ENCODE measurements at regions not wholly inside any gene's neighbourhood (a gene's known extent, or its start where the extent isn't known, plus 50 kb on each side); places are given as distances from the start of the nearest gene placed in this dataset.
A peak's percentile ranks its signal among the peaks of the same experiment; 100 is the strongest.

GRCh38 chr2:498493-499178 lies 178.6 kb downstream of the TMEM18 start:
- ChIA-PET CTCF (ENCODE audit: low intra/inter-chr PET ratio, low total read pairs) (no interaction called here), POLR2A (no interaction called here)
- H4K20me1 ChIP-seq (ENCODE audit: insufficient read depth, low read length), result no peaks in the 10 kb centered on the region
- H3K79me2 ChIP-seq (ENCODE audit: insufficient read depth, low read length), result no peaks in the 10 kb centered on the region
- DNase-seq (ENCODE audit: low spot score) (no peak), ATAC-seq (no peak), FAIRE-seq (no peak)
- TF ChIP-seq, protein P1, sequence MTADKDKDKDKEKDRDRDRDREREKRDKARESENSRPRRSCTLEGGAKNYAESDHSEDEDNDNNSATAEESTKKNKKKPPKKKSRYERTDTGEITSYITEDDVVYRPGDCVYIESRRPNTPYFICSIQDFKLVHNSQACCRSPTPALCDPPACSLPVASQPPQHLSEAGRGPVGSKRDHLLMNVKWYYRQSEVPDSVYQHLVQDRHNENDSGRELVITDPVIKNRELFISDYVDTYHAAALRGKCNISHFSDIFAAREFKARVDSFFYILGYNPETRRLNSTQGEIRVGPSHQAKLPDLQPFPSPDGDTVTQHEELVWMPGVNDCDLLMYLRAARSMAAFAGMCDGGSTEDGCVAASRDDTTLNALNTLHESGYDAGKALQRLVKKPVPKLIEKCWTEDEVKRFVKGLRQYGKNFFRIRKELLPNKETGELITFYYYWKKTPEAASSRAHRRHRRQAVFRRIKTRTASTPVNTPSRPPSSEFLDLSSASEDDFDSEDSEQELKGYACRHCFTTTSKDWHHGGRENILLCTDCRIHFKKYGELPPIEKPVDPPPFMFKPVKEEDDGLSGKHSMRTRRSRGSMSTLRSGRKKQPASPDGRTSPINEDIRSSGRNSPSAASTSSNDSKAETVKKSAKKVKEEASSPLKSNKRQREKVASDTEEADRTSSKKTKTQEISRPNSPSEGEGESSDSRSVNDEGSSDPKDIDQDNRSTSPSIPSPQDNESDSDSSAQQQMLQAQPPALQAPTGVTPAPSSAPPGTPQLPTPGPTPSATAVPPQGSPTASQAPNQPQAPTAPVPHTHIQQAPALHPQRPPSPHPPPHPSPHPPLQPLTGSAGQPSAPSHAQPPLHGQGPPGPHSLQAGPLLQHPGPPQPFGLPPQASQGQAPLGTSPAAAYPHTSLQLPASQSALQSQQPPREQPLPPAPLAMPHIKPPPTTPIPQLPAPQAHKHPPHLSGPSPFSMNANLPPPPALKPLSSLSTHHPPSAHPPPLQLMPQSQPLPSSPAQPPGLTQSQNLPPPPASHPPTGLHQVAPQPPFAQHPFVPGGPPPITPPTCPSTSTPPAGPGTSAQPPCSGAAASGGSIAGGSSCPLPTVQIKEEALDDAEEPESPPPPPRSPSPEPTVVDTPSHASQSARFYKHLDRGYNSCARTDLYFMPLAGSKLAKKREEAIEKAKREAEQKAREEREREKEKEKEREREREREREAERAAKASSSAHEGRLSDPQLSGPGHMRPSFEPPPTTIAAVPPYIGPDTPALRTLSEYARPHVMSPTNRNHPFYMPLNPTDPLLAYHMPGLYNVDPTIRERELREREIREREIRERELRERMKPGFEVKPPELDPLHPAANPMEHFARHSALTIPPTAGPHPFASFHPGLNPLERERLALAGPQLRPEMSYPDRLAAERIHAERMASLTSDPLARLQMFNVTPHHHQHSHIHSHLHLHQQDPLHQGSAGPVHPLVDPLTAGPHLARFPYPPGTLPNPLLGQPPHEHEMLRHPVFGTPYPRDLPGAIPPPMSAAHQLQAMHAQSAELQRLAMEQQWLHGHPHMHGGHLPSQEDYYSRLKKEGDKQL (CRISPR knock-in tag; IDR thresholded peaks at IDR 0.05; ENCODE audit: low read depth), result no peak
- TF ChIP-seq, protein P2, sequence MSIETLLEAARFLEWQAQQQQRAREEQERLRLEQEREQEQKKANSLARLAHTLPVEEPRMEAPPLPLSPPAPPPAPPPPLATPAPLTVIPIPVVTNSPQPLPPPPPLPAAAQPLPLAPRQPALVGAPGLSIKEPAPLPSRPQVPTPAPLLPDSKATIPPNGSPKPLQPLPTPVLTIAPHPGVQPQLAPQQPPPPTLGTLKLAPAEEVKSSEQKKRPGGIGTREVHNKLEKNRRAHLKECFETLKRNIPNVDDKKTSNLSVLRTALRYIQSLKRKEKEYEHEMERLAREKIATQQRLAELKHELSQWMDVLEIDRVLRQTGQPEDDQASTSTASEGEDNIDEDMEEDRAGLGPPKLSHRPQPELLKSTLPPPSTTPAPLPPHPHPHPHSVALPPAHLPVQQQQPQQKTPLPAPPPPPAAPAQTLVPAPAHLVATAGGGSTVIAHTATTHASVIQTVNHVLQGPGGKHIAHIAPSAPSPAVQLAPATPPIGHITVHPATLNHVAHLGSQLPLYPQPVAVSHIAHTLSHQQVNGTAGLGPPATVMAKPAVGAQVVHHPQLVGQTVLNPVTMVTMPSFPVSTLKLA (IDR thresholded peaks at IDR 0.05), result peak; percentile 97
- TF ChIP-seq ZNF576 (CRISPR knock-in tag; IDR thresholded peaks at IDR 0.05), result no peak
- no peak overlapping the region for H3K9ac ChIP-seq (ENCODE audit: insufficient read depth, low read depth, low read length)
- no peaks in the 10 kb centered on the region for H3K9me3 ChIP-seq (ENCODE audit: low read length)
- WGBS (ENCODE audit: low lambda C conversion rate), result 17% methylated on average over 10 of the region's 10 CpGs
- peaks cover 4 to 53% of the 10 kb centered on the region in 2 experiments; a peak in 4 of 5 replicates for H3K27me3 ChIP-seq (ENCODE audit: control insufficient read depth in 1 of 2, insufficient read depth in 2 of 2, low read length in 2 of 2)
- in situ Hi-C loops (cut with HindIII; ENCODE audit: extremely low pct_ligation_motif_present, low pct_unique_long_range_greater_than_20kb), result no loop called here
- no TSS peak for BruUV-seq (replicated peaks)
- no peak overlapping the region for H3K4me2 ChIP-seq (ENCODE audit: low read depth, low read length)
- intact Hi-C loops (cut with micrococcal nuclease; ENCODE audit: unreplicated experiment), result no loop called here
- H3K4me3 ChIP-seq (replicated peaks in 1 of 3; ENCODE audit: insufficient read depth in 1 of 3, low read depth in 2 of 3, low read length in 3 of 3), result no peak overlapping the region
- no peaks in the 10 kb centered on the region for H3K4me1 ChIP-seq (ENCODE audit: insufficient read depth, low read length)
- no peaks in the 10 kb centered on the region for H3K36me3 ChIP-seq (replicated peaks in 1 of 2; ENCODE audit: control insufficient read depth in 1 of 2, insufficient read depth in 2 of 2, low read length in 2 of 2)
- H3K27ac ChIP-seq (ENCODE audit: extremely low read length, insufficient read depth, low read length), result no peak overlapping the region
- no peak overlapping the region for H2AFZ ChIP-seq (ENCODE audit: low read length)

All from HepG2 (cell line).